Endodermal cell (in vitro differentiated cells): ENCODE measurements at regions not wholly inside any gene's neighbourhood (a gene's known extent, or its start where the extent isn't known, plus 50 kb on each side); places are given as distances from the start of the nearest gene placed in this dataset.

Source experiments
- DNase-seq: peaks from one replicate; pipeline ENCODE4 v3.0.0-alpha.2; 2017
- H3K27ac ChIP-seq: 2 replicates; pipeline ENCODE4 v1.5.1; 2013; ENCODE audit warnings: mild to moderate bottlenecking, low read depth, low read length, moderate library complexity
- H3K27me3 ChIP-seq: 2 replicates; pipeline ENCODE4 v1.6.1; 2013; ENCODE audit warnings: mild to moderate bottlenecking, low read length, moderate library complexity; ENCODE audit not compliant: insufficient read depth, control insufficient read depth, poor library complexity, severe bottlenecking
- H3K36me3 ChIP-seq: 2 replicates; pipeline ENCODE4 v1.7.0; 2013; ENCODE audit warnings: mild to moderate bottlenecking, low read length, moderate library complexity; ENCODE audit not compliant: control insufficient read depth, insufficient read depth
- H3K4me1 ChIP-seq: one replicate; pipeline ENCODE4 v1.7.0; 2013; ENCODE audit warnings: low read length; ENCODE audit not compliant: control insufficient read depth, insufficient read depth
- H3K4me3 ChIP-seq: 2 replicates; pipeline ENCODE4 v1.5.1; 2013; ENCODE audit warnings: mild to moderate bottlenecking, low read length, moderate library complexity
- H3K9ac ChIP-seq: 2 replicates; pipeline ENCODE4 v1.6.1; 2013; ENCODE audit warnings: mild to moderate bottlenecking, low read length, moderate library complexity; ENCODE audit not compliant: poor library complexity, severe bottlenecking; ENCODE audit errors: extremely low read depth
- H3K9me3 ChIP-seq: 2 replicates; pipeline ENCODE4 v1.6.1; 2013; ENCODE audit warnings: mild to moderate bottlenecking, low read length, moderate library complexity; ENCODE audit not compliant: control insufficient read depth
- H3K27ac Mint-ChIP-seq: 2 replicates; pipeline ENCODE4 v1.8.0; 2020; ENCODE audit warnings: mixed read lengths
- H3K27me3 Mint-ChIP-seq: 2 replicates; pipeline ENCODE4 v1.8.0; 2021; ENCODE audit warnings: mild to moderate bottlenecking, mixed read lengths; ENCODE audit not compliant: insufficient read depth
- H3K36me3 Mint-ChIP-seq: 2 replicates; pipeline ENCODE4 v1.8.0; 2020; ENCODE audit warnings: low read depth, mixed read lengths
- H3K4me1 Mint-ChIP-seq: 2 replicates; pipeline ENCODE4 v1.8.0; 2020; ENCODE audit warnings: mixed read lengths
- H3K4me3 Mint-ChIP-seq: 2 replicates; pipeline ENCODE4 v1.8.0; 2020; ENCODE audit warnings: mild to moderate bottlenecking, moderate library complexity, mixed read lengths
- H3K9me3 Mint-ChIP-seq: 2 replicates; pipeline ENCODE4 v1.8.0; 2020; ENCODE audit warnings: mild to moderate bottlenecking, mixed read lengths
- CTCF ChIP-seq: fragments of 200-600 bp; sonication (generic); conservative IDR thresholded peaks from 2 replicates; pipeline ENCODE4 v1.5.0; 2021; ENCODE audit warnings: antibody characterized with exemption, mild to moderate bottlenecking
- WGBS, 2 experiments: methylation state at CpG; one replicate each; pipeline versions ENCODE4 v1.1.5 to v1.1.7; 2013; ENCODE audit warnings: missing lambda C conversion rate in 2 of 2, mixed read lengths in 1 of 2; ENCODE audit not compliant: insufficient coverage in 1 of 2, insufficient read length in 1 of 2; 5-methylcytosine and 5-hydroxymethylcytosine counted together

GRCh38 chrX:45344594-45344993 is 143.9 kb upstream of the DIPK2B start:
- TF ChIP-seq CTCF, result no peak
- no peaks in the 10 kb centered on the region for H3K4me1 ChIP-seq
- H3K9ac ChIP-seq, result no peak overlapping the region
- H3K9me3 ChIP-seq, result no peaks in the 10 kb centered on the region
- WGBS, 2 experiments, result 100% methylated on average over 1 to 2 of the region's 2 CpGs
- Mint-ChIP-seq H3K27ac (no peak overlapping the region), H3K4me1 (no peaks in the 10 kb centered on the region), H3K27me3 (no peaks in the 10 kb centered on the region), H3K4me3 (no peak overlapping the region), H3K36me3 (no peaks in the 10 kb centered on the region), H3K9me3 (peaks cover 46% of the 10 kb centered on the region)
- no peak overlapping the region for H3K27ac ChIP-seq
- no peak for DNase-seq
- no peaks in the 10 kb centered on the region for H3K36me3 ChIP-seq
- no peak overlapping the region for H3K4me3 ChIP-seq
- H3K27me3 ChIP-seq, result no peaks in the 10 kb centered on the region

- Histone ChIP-seq H3K9ac (no peak overlapping the region), H3K27ac (no peak overlapping the region), H3K4me1 (no peaks in the 10 kb centered on the region), H3K27me3 (no peaks in the 10 kb centered on the region), H3K4me3 (no peak overlapping the region), H3K36me3 (no peaks in the 10 kb centered on the region), H3K9me3 (no peaks in the 10 kb centered on the region)
- Mint-ChIP-seq H3K36me3 (no peaks in the 10 kb centered on the region), H3K4me3 (no peak overlapping the region), H3K9me3 (peaks cover 30% of the 10 kb centered on the region), H3K27ac (no peak overlapping the region), H3K4me1 (no peaks in the 10 kb centered on the region), H3K27me3 (no peaks in the 10 kb centered on the region)
- no peak for TF ChIP-seq CTCF
- 100% methylated on average over 1 of the region's 1 CpG; no CpG with 5 or more reads in 1 of the 2 experiments for WGBS, 2 experiments
- no peak for DNase-seq
Measured at GRCh38 chrX:45329217-45329616, 128.5 kb upstream of the DIPK2B start.

- WGBS, 2 experiments, result 92 to 100% methylated on average over 1 to 3 of the region's 3 CpGs
- Mint-ChIP-seq H3K4me3 (no peak overlapping the region), H3K36me3 (no peaks in the 10 kb centered on the region), H3K27me3 (no peaks in the 10 kb centered on the region), H3K27ac (no peak overlapping the region), H3K9me3 (peaks cover 50% of the 10 kb centered on the region), H3K4me1 (no peaks in the 10 kb centered on the region)
- no peak for DNase-seq
- H3K4me1 ChIP-seq, result no peaks in the 10 kb centered on the region
- no peaks in the 10 kb centered on the region for H3K9me3 ChIP-seq
- H3K4me3 ChIP-seq, result no peak overlapping the region
- no peak overlapping the region for H3K9ac ChIP-seq
- TF ChIP-seq CTCF, result no peak
- no peaks in the 10 kb centered on the region for H3K36me3 ChIP-seq
- no peak overlapping the region for H3K27ac ChIP-seq
- no peaks in the 10 kb centered on the region for H3K27me3 ChIP-seq
Measured at GRCh38 chrX:45324941-45325340, 124.3 kb upstream of the DIPK2B start.
